Thoracic aorta (tissue), 2 donors: ENCODE measurements at regions not wholly inside any gene's neighbourhood (a gene's known extent, or its start where the extent isn't known, plus 50 kb on each side); places are given as distances from the start of the nearest gene placed in this dataset.

Experiments used
- ATAC-seq: fragments of 150-250 bp; one replicate; pipeline ENCODE4 v1.8.0; 2017; ENCODE audit warnings: low read depth; ENCODE audit not compliant: insufficient number of reproducible peaks, low FRiP score
- DNase-seq: peaks from one replicate; pipeline ENCODE4 v3.0.0-alpha.2; 2020; ENCODE audit warnings: low spot score
- H3K27ac ChIP-seq, 2 donors: fragments of 200-600 bp; sonication (generic); 1 replicate in 1 of 2; 2 replicates in 1 of 2; pipeline ENCODE4 v1.5.1; 2016; ENCODE audit warnings: mild to moderate bottlenecking in 2 of 2, moderate library complexity in 2 of 2
- H3K27me3 ChIP-seq: fragments of 200-600 bp; sonication (generic); replicated peaks from 2 replicates; pipeline ENCODE4 v1.6.0; 2016; ENCODE audit warnings: mild to moderate bottlenecking; ENCODE audit not compliant: insufficient read depth
- H3K36me3 ChIP-seq: fragments of 200-600 bp; sonication (generic); one replicate; pipeline ENCODE4 v1.5.1; 2016
- H3K4me1 ChIP-seq, 2 donors: fragments of 200-600 bp; sonication (generic); 1 replicate in 1 of 2; 2 replicates in 1 of 2; pipeline versions ENCODE4 v1.5.1 to v1.6.0; 2016; ENCODE audit warnings: low read depth in 2 of 2, mild to moderate bottlenecking in 1 of 2; ENCODE audit not compliant: control insufficient read depth in 1 of 2
- H3K4me3 ChIP-seq: fragments of 200-600 bp; sonication (generic); 2 replicates; pipeline ENCODE4 v1.5.1; 2016; ENCODE audit warnings: mild to moderate bottlenecking
- H3K9me3 ChIP-seq: fragments of 200-600 bp; sonication (generic); 2 replicates; pipeline ENCODE4 v1.5.1; 2016
- TF ChIP-seq, protein P1 (sequence below): fragments of 200-600 bp; sonication (generic); IDR thresholded peaks from one replicate; pipeline ENCODE4 v1.5.1; 2019; ENCODE audit warnings: antibody characterized with exemption

DNA sequence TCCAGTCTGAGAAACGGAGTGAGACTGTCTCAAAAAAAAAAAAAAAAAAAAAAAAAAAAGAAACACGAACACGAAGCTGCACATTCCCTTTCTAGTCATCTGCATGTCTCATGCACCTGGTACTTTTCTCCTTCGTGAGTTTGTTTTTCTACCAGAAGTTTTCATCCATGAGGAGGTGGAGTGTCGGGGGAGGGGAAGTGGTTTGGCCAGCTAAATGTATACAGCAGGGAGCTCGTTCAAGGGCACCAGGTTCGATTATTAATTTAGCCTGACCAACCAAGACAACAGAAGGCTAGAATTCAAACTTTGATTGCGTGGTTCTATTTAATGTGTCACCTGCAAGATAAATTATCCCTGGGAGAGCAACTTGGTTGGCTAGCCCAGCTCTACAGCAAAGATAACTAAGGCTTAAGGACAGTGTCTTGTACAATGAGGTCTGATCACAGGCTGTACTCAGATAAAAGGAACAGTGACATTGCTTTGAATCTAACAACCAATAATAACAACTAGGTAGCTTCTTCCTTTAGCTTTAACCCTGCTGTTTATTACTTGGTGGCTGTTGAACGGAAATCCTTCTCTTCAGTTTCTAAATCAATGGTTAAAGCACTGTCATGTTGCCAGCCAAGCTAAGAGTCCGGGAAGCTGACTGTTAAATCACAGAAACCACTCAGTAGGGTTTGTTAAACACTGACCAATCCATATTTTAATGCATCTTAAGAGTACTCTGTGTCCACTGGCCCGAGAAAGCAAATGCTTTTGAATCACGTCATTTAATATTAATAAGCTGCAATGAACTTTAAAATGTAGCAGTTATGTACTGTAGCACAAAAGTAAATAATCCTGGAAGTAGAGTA is 98.4 kb upstream of the STARD13 start:
- TF ChIP-seq, protein P1, sequence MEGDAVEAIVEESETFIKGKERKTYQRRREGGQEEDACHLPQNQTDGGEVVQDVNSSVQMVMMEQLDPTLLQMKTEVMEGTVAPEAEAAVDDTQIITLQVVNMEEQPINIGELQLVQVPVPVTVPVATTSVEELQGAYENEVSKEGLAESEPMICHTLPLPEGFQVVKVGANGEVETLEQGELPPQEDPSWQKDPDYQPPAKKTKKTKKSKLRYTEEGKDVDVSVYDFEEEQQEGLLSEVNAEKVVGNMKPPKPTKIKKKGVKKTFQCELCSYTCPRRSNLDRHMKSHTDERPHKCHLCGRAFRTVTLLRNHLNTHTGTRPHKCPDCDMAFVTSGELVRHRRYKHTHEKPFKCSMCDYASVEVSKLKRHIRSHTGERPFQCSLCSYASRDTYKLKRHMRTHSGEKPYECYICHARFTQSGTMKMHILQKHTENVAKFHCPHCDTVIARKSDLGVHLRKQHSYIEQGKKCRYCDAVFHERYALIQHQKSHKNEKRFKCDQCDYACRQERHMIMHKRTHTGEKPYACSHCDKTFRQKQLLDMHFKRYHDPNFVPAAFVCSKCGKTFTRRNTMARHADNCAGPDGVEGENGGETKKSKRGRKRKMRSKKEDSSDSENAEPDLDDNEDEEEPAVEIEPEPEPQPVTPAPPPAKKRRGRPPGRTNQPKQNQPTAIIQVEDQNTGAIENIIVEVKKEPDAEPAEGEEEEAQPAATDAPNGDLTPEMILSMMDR: no peak
- Histone ChIP-seq H3K36me3 (no peaks in the 10 kb centered on the region), H3K27ac (no peak overlapping the region), H3K9me3 (no peaks in the 10 kb centered on the region), H3K4me3 (no peak overlapping the region), H3K27me3 (no peaks in the 10 kb centered on the region), H3K4me1 (no peaks in the 10 kb centered on the region)
- no peak for ATAC-seq
- DNase-seq: no peak

DNA sequence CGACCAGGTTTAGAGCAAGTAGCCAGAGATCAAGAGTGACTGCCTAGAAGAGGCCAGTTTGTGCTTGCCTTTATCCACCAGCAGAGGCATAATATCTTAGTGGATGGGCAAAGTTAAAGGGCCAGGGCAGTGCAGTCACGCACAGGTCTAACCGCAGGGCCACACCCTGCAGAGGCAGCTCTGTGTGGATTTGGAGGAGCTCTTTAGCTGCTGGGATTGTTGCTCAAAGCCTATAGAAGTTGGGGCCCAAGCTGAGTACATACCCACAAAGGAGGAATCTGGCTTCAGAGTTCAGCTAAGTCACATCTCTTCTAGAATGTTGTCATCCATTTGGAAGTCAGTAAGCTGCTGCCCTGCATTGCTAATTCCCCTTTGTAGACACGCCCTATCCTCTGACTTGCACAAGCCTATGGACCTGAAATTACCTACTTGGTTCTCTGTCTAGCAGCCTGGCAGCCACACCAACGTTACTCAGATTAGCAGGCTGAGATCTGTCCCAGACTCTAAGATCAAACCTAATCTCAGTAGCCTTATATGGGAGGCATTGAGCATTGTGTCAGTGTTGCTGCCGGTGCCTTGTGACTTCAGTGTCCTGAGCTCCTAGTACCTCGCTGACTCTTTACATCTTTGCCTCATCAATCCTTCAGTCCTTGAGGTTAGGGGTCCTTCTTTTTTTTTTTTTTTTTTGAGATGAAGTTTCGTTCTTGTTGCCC is 102.9 kb upstream of the STARD13 start:
- Histone ChIP-seq H3K27ac (no peak overlapping the region), H3K27me3 (no peaks in the 10 kb centered on the region), H3K36me3 (no peaks in the 10 kb centered on the region), H3K4me1 (no peaks in the 10 kb centered on the region), H3K9me3 (no peaks in the 10 kb centered on the region), H3K4me3 (no peak overlapping the region)
- no peak for DNase-seq
- TF ChIP-seq, protein P1: no peak
- no peak for ATAC-seq

DNA sequence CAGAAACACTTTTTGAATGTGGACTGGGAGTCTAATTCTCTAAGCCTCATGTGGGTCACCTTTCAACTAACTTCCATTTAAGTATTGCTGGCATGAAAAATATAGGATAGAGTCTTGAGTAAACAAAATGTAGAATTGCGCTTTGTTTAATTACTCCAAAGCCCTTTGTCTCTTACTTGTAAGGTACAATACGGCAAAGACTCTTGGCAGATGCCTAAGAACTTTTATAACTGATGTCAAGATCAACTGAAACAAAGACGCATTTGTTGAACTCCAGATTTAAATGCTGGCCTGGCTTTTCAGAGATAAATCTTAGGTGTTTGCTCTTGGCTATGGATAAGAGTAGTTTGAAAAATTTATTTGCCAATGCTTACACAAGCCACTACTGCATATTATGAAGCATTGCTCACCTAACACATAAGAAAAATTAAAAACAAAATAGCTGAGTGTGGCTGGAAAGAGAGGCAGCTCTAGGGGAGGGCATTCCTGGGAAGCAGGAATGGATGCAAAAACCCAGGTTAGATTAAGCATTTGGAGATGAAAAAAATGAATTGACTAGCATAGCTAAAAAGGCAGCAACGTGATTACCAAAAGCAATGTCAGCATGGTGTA is 107.3 kb upstream of the STARD13 start:
- TF ChIP-seq, protein P1: no peak
- H3K27ac ChIP-seq: no peak overlapping the region
- no peak for ATAC-seq

DNA sequence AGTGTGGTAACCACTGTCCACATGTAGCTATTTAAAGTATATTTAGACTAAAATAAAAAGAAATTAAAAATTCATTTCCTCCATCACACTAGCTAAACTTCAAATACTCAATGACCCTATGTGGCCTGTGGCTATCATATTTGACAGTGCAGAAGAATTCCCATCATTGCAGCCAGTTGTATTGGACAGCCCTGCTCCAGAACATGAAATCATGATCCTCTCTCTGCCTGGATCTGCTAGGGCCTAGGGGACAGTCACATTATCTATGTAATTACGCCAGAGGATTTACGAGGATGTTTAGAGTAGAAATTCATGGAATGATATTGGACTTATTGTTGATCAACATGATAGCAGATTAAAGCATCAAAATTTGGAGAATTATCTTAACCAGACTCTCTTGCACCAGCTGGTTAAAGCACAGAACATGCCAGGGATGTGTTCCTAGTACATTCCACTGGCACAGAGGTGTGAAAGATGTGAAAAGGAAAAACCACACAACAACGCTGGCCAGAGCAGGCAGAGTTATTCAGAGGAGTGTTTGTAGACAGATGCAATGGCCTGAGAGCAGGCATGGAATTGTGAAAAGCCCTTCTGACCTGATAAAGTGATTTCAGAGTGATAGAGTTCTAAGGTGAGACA is 108.9 kb upstream of the STARD13 start:
- Histone ChIP-seq H3K4me1 (no peaks in the 10 kb centered on the region), H3K4me3 (no peak overlapping the region), H3K36me3 (no peaks in the 10 kb centered on the region), H3K27me3 (no peaks in the 10 kb centered on the region), H3K9me3 (no peaks in the 10 kb centered on the region), H3K27ac (no peak overlapping the region)
- TF ChIP-seq, protein P1: no peak
- DNase-seq: no peak
- ATAC-seq: no peak

More for the DNA sequence above, 107.3 kb upstream of the STARD13 start:
- Histone ChIP-seq H3K4me1 (no peaks in the 10 kb centered on the region), H3K36me3 (no peaks in the 10 kb centered on the region), H3K27me3 (no peaks in the 10 kb centered on the region), H3K4me3 (no peak overlapping the region), H3K9me3 (no peaks in the 10 kb centered on the region)
- no peak for DNase-seq

DNA sequence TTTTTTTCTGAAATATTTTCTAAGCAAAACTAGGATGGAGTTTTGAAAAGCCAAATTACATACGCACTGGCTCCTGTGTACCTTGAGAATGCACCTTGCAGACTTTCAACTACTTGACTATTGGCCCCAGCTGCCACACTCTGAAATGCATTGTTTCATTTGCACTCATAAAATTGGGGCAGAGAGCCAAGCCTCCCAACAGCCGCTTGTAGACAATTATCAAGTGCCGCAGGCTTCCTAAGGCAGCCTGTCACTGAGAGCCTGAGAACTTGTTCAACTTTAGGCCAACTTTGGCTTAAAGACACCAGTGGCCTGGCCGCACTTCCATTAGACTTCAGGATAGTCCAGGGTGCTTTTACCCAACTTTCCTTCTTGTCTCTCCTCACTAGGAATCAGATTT is 115.7 kb upstream of the STARD13 start:
- DNase-seq: no peak
- no peaks in the 10 kb centered on the region for H3K4me1 ChIP-seq
- no peaks in the 10 kb centered on the region for H3K27me3 ChIP-seq
- H3K27ac ChIP-seq: no peak overlapping the region
- no peak overlapping the region for H3K4me3 ChIP-seq
- no peaks in the 10 kb centered on the region for H3K36me3 ChIP-seq
- TF ChIP-seq, protein P1: no peak
- ATAC-seq: no peak
- H3K9me3 ChIP-seq: no peaks in the 10 kb centered on the region
